ENCODE measurements at regions not wholly inside any gene's neighbourhood (a gene's known extent, or its start where the extent isn't known, plus 50 kb on each side); places are given as distances from the start of the nearest gene placed in this dataset.

GRCh38 chr5:153006681-153007080 is 483.8 kb upstream of the GRIA1 start:
- DNase-seq (no peak), ATAC-seq (no peak)
- H3K9me3 ChIP-seq (ENCODE audit: control insufficient read depth, low read length), result no peaks in the 10 kb centered on the region
- no peak overlapping the region for H3K27ac ChIP-seq (ENCODE audit: low read length)
- H3K4me3 ChIP-seq (ENCODE audit: low read length), result no peak overlapping the region
- H3K27me3 ChIP-seq (ENCODE audit: control insufficient read depth, insufficient read depth), result no peaks in the 10 kb centered on the region
- H3K4me1 ChIP-seq (ENCODE audit: control insufficient read depth, insufficient read depth, low read length), result no peaks in the 10 kb centered on the region
- WGBS, result 77% methylated on average over 3 of the region's 3 CpGs
- intact Hi-C loops (cut with DNase I), result no loop called here

GRCh38 chr5:153014194-153014593 is 476.3 kb upstream of the GRIA1 start:
- no peak overlapping the region for H3K27ac ChIP-seq (ENCODE audit: low read length)
- H3K4me3 ChIP-seq (ENCODE audit: low read length), result no peak overlapping the region
- intact Hi-C loops (cut with DNase I), result no loop called here
- WGBS, result 81% methylated on average over 4 of the region's 4 CpGs
- DNase-seq, result no peak
- no peak for ATAC-seq
- H3K4me1 ChIP-seq (ENCODE audit: control insufficient read depth, insufficient read depth, low read length), result no peaks in the 10 kb centered on the region
- no peaks in the 10 kb centered on the region for H3K9me3 ChIP-seq (ENCODE audit: control insufficient read depth, low read length)
- no peaks in the 10 kb centered on the region for H3K27me3 ChIP-seq (ENCODE audit: control insufficient read depth, insufficient read depth)

GRCh38 chr5:153018121-153018520 is 472.3 kb upstream of the GRIA1 start:
- H3K9me3 ChIP-seq (ENCODE audit: control insufficient read depth, low read length), result no peaks in the 10 kb centered on the region
- ATAC-seq (no peak), DNase-seq (no peak)

GRCh38 chr5:153030755-153031725 is 459.4 kb upstream of the GRIA1 start:
- Histone ChIP-seq H3K27me3 (ENCODE audit: control insufficient read depth, insufficient read depth) (no peaks in the 10 kb centered on the region), H3K9me3 (ENCODE audit: control insufficient read depth, low read length) (no peaks in the 10 kb centered on the region), H3K4me3 (ENCODE audit: low read length) (no peak overlapping the region), H3K27ac (ENCODE audit: low read length) (no peak overlapping the region), H3K4me1 (ENCODE audit: control insufficient read depth, insufficient read depth, low read length) (no peaks in the 10 kb centered on the region)
- DNase-seq, result no peak
- intact Hi-C loops (cut with DNase I), result no loop called here
- ATAC-seq, result no peak
- WGBS, result 81% methylated on average over 5 of the region's 5 CpGs

More at GRCh38 chr5:153018121-153018520, 472.3 kb upstream of the GRIA1 start:
- 85% methylated on average over 4 of the region's 4 CpGs for WGBS
- H3K4me3 ChIP-seq (ENCODE audit: low read length), result no peak overlapping the region
- intact Hi-C loops (cut with DNase I), result no loop called here
- no peaks in the 10 kb centered on the region for H3K4me1 ChIP-seq (ENCODE audit: control insufficient read depth, insufficient read depth, low read length)
- H3K27ac ChIP-seq (ENCODE audit: low read length), result no peak overlapping the region
- H3K27me3 ChIP-seq (ENCODE audit: control insufficient read depth, insufficient read depth), result no peaks in the 10 kb centered on the region

- no peak for DNase-seq
- H3K27ac ChIP-seq (ENCODE audit: low read length), result no peak overlapping the region
- WGBS, result 75% methylated on average over 3 of the region's 3 CpGs
- H3K4me3 ChIP-seq (ENCODE audit: low read length), result no peak overlapping the region
- intact Hi-C loops (cut with DNase I), result no loop called here
- H3K4me1 ChIP-seq (ENCODE audit: control insufficient read depth, insufficient read depth, low read length), result no peaks in the 10 kb centered on the region
- no peaks in the 10 kb centered on the region for H3K9me3 ChIP-seq (ENCODE audit: control insufficient read depth, low read length)
- ATAC-seq, result no peak
- H3K27me3 ChIP-seq (ENCODE audit: control insufficient read depth, insufficient read depth), result no peaks in the 10 kb centered on the region
Measured at GRCh38 chr5:153039501-153039900, 451.0 kb upstream of the GRIA1 start.

- no peak overlapping the region for H3K4me3 ChIP-seq (ENCODE audit: low read length)
- H3K27me3 ChIP-seq (ENCODE audit: control insufficient read depth, insufficient read depth), result no peaks in the 10 kb centered on the region
- ATAC-seq (no peak), DNase-seq (no peak)
- H3K4me1 ChIP-seq (ENCODE audit: control insufficient read depth, insufficient read depth, low read length), result no peaks in the 10 kb centered on the region
- intact Hi-C loops (cut with DNase I), result no loop called here
- no peak overlapping the region for H3K27ac ChIP-seq (ENCODE audit: low read length)
- H3K9me3 ChIP-seq (ENCODE audit: control insufficient read depth, low read length), result no peaks in the 10 kb centered on the region
- WGBS, result 82% methylated on average over 1 of the region's 1 CpG
Measured at GRCh38 chr5:153043886-153044285, 446.6 kb upstream of the GRIA1 start.

- no peak overlapping the region for H3K4me3 ChIP-seq (ENCODE audit: low read length)
- ATAC-seq, result no peak
- 37% methylated on average over 1 of the region's 1 CpG for WGBS
Measured at GRCh38 chr5:153050496-153051179, 439.8 kb upstream of the GRIA1 start.

GRCh38 chr5:153066281-153066680 is 424.2 kb upstream of the GRIA1 start:
- H3K9me3 ChIP-seq (ENCODE audit: control insufficient read depth, low read length), result no peaks in the 10 kb centered on the region
- intact Hi-C loops (cut with DNase I), result no loop called here
- no peak for ATAC-seq

More at GRCh38 chr5:153050496-153051179, 439.8 kb upstream of the GRIA1 start:
- Histone ChIP-seq H3K27me3 (ENCODE audit: control insufficient read depth, insufficient read depth) (no peaks in the 10 kb centered on the region), H3K27ac (ENCODE audit: low read length) (no peak overlapping the region), H3K9me3 (ENCODE audit: control insufficient read depth, low read length) (no peaks in the 10 kb centered on the region), H3K4me1 (ENCODE audit: control insufficient read depth, insufficient read depth, low read length) (no peaks in the 10 kb centered on the region)
- DNase-seq, result no peak
- intact Hi-C loops (cut with DNase I), result no loop called here

GRCh38 chr5:153067869-153068268 is 422.6 kb upstream of the GRIA1 start:
- ATAC-seq, result no peak

More at GRCh38 chr5:153066281-153066680, 424.2 kb upstream of the GRIA1 start:
- Histone ChIP-seq H3K27ac (ENCODE audit: low read length) (no peak overlapping the region), H3K4me1 (ENCODE audit: control insufficient read depth, insufficient read depth, low read length) (no peaks in the 10 kb centered on the region), H3K27me3 (ENCODE audit: control insufficient read depth, insufficient read depth) (no peaks in the 10 kb centered on the region), H3K4me3 (ENCODE audit: low read length) (no peak overlapping the region)
- no peak for DNase-seq

GRCh38 chr5:153079396-153079795 is 411.1 kb upstream of the GRIA1 start:
- ATAC-seq (no peak), DNase-seq (no peak)
- Histone ChIP-seq H3K4me3 (ENCODE audit: low read length) (no peak overlapping the region), H3K9me3 (ENCODE audit: control insufficient read depth, low read length) (no peaks in the 10 kb centered on the region), H3K4me1 (ENCODE audit: control insufficient read depth, insufficient read depth, low read length) (no peaks in the 10 kb centered on the region), H3K27me3 (ENCODE audit: control insufficient read depth, insufficient read depth) (no peaks in the 10 kb centered on the region), H3K27ac (ENCODE audit: low read length) (no peak overlapping the region)
- intact Hi-C loops (cut with DNase I), result no loop called here
- 80% methylated on average over 5 of the region's 5 CpGs for WGBS

More at GRCh38 chr5:153067869-153068268, 422.6 kb upstream of the GRIA1 start:
- no peak for DNase-seq
- H3K4me3 ChIP-seq (ENCODE audit: low read length), result no peak overlapping the region
- no peaks in the 10 kb centered on the region for H3K4me1 ChIP-seq (ENCODE audit: control insufficient read depth, insufficient read depth, low read length)
- H3K9me3 ChIP-seq (ENCODE audit: control insufficient read depth, low read length), result no peaks in the 10 kb centered on the region
- no peaks in the 10 kb centered on the region for H3K27me3 ChIP-seq (ENCODE audit: control insufficient read depth, insufficient read depth)
- WGBS, result 85% methylated on average over 1 of the region's 1 CpG
- intact Hi-C loops (cut with DNase I), result no loop called here
- no peak overlapping the region for H3K27ac ChIP-seq (ENCODE audit: low read length)

GRCh38 chr5:153080940-153081339 is 409.5 kb upstream of the GRIA1 start:
- no peak for DNase-seq
- H3K9me3 ChIP-seq (ENCODE audit: control insufficient read depth, low read length), result no peaks in the 10 kb centered on the region
- H3K27ac ChIP-seq (ENCODE audit: low read length), result no peak overlapping the region
- intact Hi-C loops (cut with DNase I), result no loop called here
- ATAC-seq, result no peak
- H3K27me3 ChIP-seq (ENCODE audit: control insufficient read depth, insufficient read depth), result no peaks in the 10 kb centered on the region
- no peak overlapping the region for H3K4me3 ChIP-seq (ENCODE audit: low read length)
- 80% methylated on average over 6 of the region's 6 CpGs for WGBS
- H3K4me1 ChIP-seq (ENCODE audit: control insufficient read depth, insufficient read depth, low read length), result no peaks in the 10 kb centered on the region

Data from right cardiac atrium (tissue), 5 donors.